ENCODE measurements at regions not wholly inside any gene's neighbourhood (a gene's known extent, or its start where the extent isn't known, plus 50 kb on each side); places are given as distances from the start of the nearest gene placed in this dataset.

- no peak overlapping the region for H3K4me3 ChIP-seq (replicated peaks in 1 of 3; ENCODE audit: insufficient read depth in 1 of 3, low read depth in 2 of 3, low read length in 3 of 3)
- no peak for FAIRE-seq
- H3K36me3 ChIP-seq (replicated peaks in 1 of 2; ENCODE audit: control insufficient read depth in 1 of 2, insufficient read depth in 2 of 2, low read length in 2 of 2): peaks cover 2 to 21% of the 10 kb centered on the region in 2 experiments; a peak in 4 of 5 replicates
- TF ChIP-seq FOXA3 (CRISPR knock-in tag; IDR thresholded peaks at IDR 0.05) (no peak), ZNF253 (CRISPR knock-in tag; IDR thresholded peaks at IDR 0.05; ENCODE audit: borderline replicate concordance) (no peak), SALL1 (CRISPR knock-in tag; IDR thresholded peaks at IDR 0.05) (no peak), E2F2 (CRISPR knock-in tag; IDR thresholded peaks at IDR 0.05; ENCODE audit: borderline replicate concordance) (no peak), NR2F6 (IDR thresholded peaks at IDR 0.05) (no peak), NR2F6 (CRISPR knock-in tag; IDR thresholded peaks at IDR 0.05) (no peak), ASH2L (IDR thresholded peaks at IDR 0.05; ENCODE audit: insufficient read length, low read depth, low read length) (no peak), CEBPG (CRISPR knock-in tag; IDR thresholded peaks at IDR 0.05) (no peak), TFE3 (CRISPR knock-in tag; IDR thresholded peaks at IDR 0.05) (no peak), AFF4 (CRISPR knock-in tag; IDR thresholded peaks at IDR 0.05) (no peak), KDM3A (CRISPR knock-in tag; IDR thresholded peaks at IDR 0.05; ENCODE audit: low read depth) (no peak), ZNF777 (CRISPR knock-in tag; IDR thresholded peaks at IDR 0.05) (no peak), ZFP36L1 (CRISPR knock-in tag; IDR thresholded peaks at IDR 0.05) (no peak)
- 98% methylated on average over 8 of the region's 8 CpGs for WGBS (ENCODE audit: low lambda C conversion rate)
- H4K20me1 ChIP-seq (ENCODE audit: insufficient read depth, low read length): no peaks in the 10 kb centered on the region
- no peak overlapping the region for H3K4me2 ChIP-seq (ENCODE audit: low read depth, low read length)
- H3K79me2 ChIP-seq (ENCODE audit: insufficient read depth, low read length): no peaks in the 10 kb centered on the region
- no peak overlapping the region for H3K27ac ChIP-seq (ENCODE audit: extremely low read length, insufficient read depth, low read length)
- no TSS peak for BruUV-seq (replicated peaks)
- H2AFZ ChIP-seq (ENCODE audit: low read length): no peak overlapping the region
- ChIA-PET CTCF (ENCODE audit: low intra/inter-chr PET ratio, low total read pairs) (no interaction called here), POLR2A (no interaction called here)
- no peaks in the 10 kb centered on the region for H3K4me1 ChIP-seq (ENCODE audit: insufficient read depth, low read length)
- ATAC-seq: no peak
- in situ Hi-C loops (cut with HindIII; ENCODE audit: extremely low pct_ligation_motif_present, low pct_unique_long_range_greater_than_20kb): no loop called here
- H3K9me3 ChIP-seq (ENCODE audit: low read length): no peaks in the 10 kb centered on the region
- no peak overlapping the region for H3K9ac ChIP-seq (ENCODE audit: insufficient read depth, low read depth, low read length)
- intact Hi-C loops (cut with micrococcal nuclease; ENCODE audit: unreplicated experiment): no loop called here
- DNase-seq (ENCODE audit: low spot score): no peak
- no peaks in the 10 kb centered on the region for H3K27me3 ChIP-seq (ENCODE audit: control insufficient read depth in 1 of 2, insufficient read depth in 2 of 2, low read length in 2 of 2)
Measured at GRCh38 chr14:95415993-95416392, 96.3 kb upstream of the CLMN start.

All from HepG2 (cell line).